GM21423 (cell line): ENCODE measurements at regions not wholly inside any gene's neighbourhood (a gene's known extent, or its start where the extent isn't known, plus 50 kb on each side); places are given as distances from the start of the nearest gene placed in this dataset.
"Not testable (repeated sequence)": the region's sequence is repeated elsewhere in the genome, so short reads cannot be mapped to it uniquely, and the experiment has no call there.

Experiments
- ATAC-seq: cut with Tn5 transposase; IDR thresholded peaks from one replicate; pipeline ENCODE4 v1.9.1; 2021; ENCODE audit warnings: mild to moderate bottlenecking, moderate library complexity; ENCODE audit not compliant: unreplicated experiment

DNA sequence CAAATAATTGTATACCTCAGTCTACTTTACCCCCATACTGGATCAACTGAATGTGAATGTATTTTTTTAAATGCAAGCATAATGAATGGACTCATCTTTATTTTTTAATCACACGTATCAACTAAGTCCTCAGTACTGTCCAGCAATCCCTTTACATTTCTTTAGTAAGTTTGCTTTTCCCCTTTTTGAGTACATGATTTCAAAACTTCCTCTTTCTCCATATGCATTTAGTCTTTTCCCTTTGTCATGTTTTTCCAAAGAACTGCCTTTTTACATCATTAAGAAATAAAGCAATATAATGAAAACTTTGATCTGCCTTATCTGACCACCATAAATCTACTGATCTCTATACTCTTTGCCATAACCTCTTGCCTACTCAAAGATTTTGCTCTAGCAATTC is 182.5 kb upstream of the AKR1E2 start:
- no peak for ATAC-seq

DNA sequence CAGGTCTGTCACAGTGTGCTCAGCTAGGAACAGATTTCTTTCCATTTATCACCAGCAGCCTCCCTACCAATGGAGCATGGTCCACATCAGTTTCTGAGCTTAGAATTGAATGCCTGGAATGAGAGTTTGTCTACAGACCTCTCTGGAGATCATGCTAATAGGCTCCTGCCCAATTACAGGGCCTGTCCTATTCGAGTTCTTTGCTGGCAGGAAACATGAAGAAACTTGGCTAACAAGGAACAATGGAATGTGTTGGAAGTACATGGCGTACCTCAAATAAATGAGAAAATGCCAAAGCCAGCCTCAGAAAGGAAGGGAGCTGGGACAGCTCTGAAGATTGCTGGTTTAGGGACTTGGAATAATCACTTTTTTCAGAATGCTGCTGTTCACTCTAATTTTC is 186.0 kb upstream of the AKR1E2 start:
- no peak for ATAC-seq

GRCh38 chr10:4638099-4638498 is 187.9 kb upstream of the AKR1E2 start:
- ATAC-seq: no peak

- ATAC-seq: no peak
Measured at GRCh38 chr10:4637657-4638056, 188.3 kb upstream of the AKR1E2 start.

DNA sequence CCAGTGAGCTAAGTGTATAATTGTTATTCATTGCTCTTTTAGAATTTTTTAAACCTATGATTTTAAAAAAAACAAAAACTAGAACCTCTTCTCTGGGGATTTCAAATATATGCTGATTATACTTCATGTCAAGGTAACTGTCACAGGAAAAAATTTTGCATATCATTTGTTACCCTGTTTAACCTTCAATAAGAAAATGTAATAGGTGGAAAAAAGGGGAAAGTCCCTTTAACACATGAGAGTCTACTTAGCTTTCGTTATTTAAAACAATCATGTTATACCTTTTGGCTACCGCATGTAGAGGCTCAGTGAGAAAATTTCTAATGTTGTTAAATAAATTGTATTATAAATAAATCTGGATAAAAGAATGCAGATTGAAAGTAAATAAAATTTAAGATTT is 190.1 kb upstream of the AKR1E2 start:
- ATAC-seq: no peak

GRCh38 chr10:4635388-4635787 is 190.6 kb upstream of the AKR1E2 start:
- no peak for ATAC-seq

- ATAC-seq: no peak
Measured at GRCh38 chr10:4633776-4634175, 192.2 kb upstream of the AKR1E2 start.

DNA sequence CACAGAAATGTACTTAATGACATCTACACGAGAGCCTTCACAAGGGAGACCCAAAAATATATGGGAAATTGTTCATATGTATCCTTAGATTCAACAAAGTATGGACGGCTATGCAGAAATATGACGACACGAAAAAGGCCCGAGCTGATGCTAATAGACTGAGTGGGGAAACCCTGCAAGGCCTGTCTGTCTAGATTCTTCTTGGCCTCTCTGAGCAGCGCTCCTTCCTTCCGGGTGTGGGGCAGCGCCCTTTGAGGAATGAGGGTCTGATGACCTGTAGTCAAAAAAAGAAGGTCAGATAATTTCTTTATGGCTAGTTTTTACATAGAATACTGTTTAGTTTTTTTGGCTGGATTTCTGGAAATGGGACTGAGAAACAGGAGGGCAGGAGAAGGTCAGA is 192.8 kb upstream of the AKR1E2 start:
- ATAC-seq: no peak

GRCh38 chr10:4632757-4633156 is 193.2 kb upstream of the AKR1E2 start:
- ATAC-seq: no peak

DNA sequence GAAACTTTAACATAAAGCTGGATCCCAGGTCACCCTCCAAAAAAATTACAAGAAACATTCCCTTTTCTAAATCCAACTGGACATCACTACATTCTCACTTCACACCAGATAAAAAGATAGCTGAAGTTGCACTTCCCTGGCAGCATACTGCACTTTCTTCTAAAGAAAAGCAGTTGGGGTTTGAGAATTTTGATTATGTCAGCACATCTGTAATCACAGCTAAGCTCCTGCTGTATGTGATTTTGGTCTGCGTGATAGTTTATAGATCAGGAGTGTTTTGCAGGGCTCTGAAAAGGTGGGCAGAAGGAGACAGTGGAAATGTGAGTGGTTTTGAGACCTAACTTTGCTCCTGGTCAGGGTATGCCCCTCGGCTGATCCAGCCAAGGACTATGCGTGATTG is 199.1 kb upstream of the AKR1E2 start:
- no peak for ATAC-seq

DNA sequence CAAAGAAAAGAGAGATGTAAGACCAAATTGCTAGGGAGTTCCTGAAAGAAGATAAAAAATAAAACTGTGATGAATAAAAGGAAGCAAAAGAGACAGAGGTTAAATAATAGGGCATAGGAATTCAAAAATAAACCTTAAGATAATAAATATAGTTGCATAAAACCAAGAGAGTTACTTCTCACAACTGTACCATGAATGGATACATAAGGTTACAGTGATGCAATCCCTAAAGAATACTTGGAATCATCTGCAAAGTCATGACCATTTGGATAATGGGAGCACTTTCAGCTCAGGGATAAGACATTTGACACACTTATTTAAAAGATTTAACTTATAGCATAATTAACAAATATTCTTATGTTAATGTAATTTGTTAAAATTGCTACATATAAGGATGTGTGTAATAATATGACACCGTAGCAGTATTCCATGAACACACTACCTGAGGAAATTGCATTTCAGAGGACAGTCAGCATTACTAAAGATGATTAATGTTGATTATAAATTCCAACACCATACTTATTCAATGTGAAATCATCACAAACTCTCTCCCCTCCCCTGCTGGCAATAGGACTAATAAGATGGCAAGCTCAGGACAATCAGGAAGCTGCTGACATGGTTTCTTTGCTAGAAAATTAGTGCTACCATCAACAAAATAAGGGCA is 202.1 kb upstream of the AKR1E2 start:
- ATAC-seq: no peak

DNA sequence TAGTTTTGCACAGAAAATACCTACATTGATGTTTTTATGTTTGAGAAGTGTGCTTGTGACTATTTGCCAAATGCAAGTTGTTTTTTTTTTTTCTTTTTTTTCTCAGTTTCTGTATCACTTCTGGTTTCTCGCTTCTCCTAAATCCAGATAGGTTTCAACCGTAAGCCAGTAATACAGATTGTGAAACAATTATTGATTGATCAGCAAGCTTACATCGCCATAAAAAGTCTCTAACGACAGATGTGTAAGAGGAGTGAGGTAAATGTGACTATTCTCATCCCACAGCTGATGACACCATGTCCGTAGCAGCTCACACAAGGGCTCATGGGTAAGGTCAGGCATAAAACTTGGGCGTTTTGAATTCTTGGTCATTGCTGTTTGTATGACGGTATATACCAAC is 202.8 kb upstream of the AKR1E2 start:
- ATAC-seq: no peak

DNA sequence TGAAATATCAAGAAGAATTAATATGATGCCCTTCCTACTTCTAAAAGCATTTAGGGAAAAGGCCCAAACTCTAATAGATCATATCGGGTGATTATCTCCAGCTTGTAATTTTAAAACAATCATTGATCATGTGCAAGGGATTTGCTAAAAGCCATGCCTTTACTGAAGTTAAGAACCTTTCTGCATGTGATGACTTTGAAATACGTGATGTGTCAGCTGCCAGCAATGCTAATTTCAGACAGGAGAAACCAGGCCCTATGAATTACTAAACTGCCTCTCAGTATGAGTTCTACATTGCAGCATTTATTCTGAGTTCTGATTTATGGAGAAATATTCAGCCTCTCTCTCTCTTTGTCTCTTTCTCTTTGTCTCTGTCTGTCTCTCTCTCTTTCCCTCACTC is 203.6 kb upstream of the AKR1E2 start:
- ATAC-seq: no peak

- ATAC-seq: no peak
Measured at GRCh38 chr10:4617589-4617988, 208.4 kb upstream of the AKR1E2 start.

DNA sequence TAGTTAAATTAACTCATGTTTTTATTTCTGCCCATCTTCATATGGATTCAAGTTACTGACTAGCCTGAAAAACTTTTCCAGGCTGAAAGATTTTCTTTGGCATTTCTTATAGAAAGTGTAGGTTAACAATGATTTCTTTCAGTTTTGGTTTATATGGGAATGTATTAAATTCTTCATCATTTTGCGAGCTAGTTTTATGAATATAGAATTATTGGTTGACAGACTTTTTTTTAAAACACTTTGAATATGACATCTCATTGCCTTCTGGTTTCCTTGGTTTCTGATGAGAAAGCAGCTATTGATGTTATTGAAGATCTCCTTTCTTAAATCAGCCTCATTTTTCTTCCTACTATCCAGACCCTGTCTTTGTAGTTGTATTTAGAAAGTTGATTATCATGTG is 211.0 kb upstream of the AKR1E2 start:
- ATAC-seq: no peak

- ATAC-seq: no peak
Measured at GRCh38 chr10:4609251-4609650, 216.8 kb upstream of the AKR1E2 start.

DNA sequence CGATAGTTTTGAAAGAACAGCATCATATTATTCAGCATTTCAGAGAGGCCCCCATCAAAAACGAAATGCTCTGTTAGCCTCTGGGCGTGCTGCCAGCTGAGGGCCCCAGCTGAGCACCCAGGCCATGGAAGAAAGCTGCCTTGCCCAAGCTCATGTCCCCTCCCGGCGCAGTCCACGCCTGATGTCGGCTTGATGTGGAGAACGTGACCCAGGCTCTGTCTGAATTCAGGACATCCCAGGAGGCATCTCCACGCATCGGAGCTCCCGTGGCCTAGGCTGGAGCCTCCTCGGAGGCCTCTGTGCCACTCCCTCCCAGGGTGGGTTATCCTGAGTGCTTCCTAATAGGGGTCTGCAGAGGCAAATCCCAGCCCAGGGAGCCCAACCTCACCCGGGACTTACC is 218.3 kb upstream of the AKR1E2 start:
- ATAC-seq: no peak

GRCh38 chr10:4606856-4607636 is 219.0 kb upstream of the AKR1E2 start:
- no peak for ATAC-seq

GRCh38 chr10:4602764-4603491 is 223.1 kb upstream of the AKR1E2 start:
- ATAC-seq: no peak

DNA sequence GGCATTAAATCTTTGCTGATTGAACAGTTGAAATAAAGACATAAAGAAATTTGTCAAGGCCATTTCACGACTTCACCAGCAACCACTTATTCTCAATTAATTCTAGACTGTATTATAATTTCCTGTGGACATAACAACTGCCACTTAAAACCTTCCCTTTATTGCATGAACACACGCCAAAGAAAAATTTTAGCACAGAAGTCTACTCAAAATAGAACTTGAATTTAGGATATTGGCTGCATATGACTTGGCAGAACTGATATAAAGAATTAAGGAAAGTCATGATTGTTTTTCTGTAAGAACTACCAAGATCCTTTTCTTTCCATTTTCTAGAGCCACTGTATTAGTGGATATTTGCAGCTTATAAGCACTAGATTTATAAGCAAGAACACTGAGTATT is 226.5 kb upstream of the AKR1E2 start:
- no peak for ATAC-seq

DNA sequence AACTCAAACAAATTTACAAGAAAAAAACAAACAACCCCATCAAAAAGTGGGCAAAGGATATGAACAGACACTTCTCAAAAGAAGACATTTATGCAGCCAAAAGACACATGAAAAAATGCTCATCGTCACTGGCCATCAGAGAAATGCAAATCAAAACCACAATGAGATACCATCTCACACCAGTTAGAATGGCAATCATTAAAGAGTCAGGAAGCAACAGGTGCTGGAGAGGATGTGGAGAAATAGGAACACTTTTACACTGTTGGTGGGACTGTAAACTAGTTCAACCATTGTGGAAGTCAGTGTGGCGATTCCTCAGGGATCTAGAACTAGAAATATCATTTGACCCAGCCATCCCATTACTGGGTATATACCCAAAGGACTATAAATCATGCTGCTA is 228.1 kb upstream of the AKR1E2 start:
- not testable (repeated sequence) for ATAC-seq

GRCh38 chr10:4596951-4597350 is 229.1 kb upstream of the AKR1E2 start:
- no peak for ATAC-seq
